ENCODE measurements at regions not wholly inside any gene's neighbourhood (a gene's known extent, or its start where the extent isn't known, plus 50 kb on each side); places are given as distances from the start of the nearest gene placed in this dataset.

DNA sequence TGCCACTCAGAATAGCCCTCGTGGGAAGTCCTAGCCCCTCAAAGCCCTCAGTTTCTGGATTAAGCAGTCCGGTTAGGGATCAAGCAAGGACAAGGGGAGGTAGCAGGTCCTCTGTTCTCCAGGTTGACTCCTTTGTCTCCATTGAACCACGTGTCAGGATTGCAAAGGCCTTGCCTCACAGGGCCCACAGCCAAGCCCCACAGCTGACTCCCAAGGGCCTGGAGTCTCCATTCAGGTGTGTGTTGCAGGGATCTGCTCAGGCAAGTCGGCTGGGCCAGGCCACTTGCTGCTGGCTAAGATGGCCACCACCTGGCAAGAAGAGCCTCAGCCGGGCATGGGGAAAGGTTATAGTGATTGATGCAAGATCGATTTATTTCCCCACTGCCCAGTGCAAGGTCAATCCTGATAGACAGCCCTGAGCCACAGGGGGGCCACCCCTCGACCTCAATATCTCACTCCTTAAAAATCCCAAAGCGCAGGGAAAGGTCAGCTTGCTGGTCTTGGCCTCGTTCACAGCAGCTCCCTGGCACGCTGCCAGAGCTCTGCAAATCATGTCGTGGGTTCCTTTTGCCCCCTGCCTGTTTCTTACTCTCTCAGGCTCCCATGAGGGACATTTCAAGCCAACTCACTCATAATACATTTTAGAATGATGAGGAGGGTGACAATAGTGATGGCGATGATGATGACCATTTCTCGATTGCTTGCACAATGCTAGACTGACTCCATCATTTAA lies 75.9 kb downstream of the EDN3 start:
- DNase-seq (ENCODE audit: low spot score): no peak

DNA sequence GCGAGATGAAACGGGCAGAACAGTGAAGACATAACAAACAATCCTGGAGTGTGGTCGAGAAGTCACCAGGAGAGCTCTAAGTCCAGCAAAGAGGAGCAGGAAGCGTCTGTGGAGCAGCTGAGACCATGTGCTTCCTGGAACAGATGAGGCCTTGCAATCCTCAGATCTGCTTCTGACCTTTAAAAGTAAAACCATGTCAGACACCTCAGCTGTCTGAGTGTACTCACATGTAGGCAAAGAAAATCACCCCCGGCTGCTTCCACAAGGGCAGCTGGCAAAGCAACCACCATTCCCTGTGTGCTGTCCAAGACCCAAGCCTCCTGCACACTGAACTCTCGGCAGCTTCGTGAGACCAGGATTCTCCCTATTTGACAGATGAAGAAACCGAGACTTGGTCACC lies 76.6 kb downstream of the EDN3 start:
- no peak for DNase-seq (ENCODE audit: low spot score)

DNA sequence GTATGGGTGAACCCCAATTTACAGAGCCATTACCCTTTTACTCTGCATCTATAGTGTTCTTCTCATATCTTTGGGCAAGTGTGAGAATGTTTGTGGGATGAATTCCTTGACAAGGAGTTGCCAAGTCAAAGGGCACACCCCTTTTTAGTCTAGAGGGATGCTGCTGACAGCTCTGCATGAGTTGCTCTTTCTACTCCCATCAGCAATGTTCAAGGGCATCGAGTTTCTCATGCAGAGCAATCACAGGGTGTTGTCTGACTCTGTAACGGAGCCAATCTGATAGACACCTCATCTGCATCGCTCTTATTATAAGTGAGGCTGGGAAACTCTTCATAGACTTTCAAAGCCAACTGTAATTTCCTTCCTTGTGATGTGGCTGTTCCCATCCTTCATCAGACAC lies 77.4 kb downstream of the EDN3 start:
- DNase-seq (ENCODE audit: low spot score): no peak

DNA sequence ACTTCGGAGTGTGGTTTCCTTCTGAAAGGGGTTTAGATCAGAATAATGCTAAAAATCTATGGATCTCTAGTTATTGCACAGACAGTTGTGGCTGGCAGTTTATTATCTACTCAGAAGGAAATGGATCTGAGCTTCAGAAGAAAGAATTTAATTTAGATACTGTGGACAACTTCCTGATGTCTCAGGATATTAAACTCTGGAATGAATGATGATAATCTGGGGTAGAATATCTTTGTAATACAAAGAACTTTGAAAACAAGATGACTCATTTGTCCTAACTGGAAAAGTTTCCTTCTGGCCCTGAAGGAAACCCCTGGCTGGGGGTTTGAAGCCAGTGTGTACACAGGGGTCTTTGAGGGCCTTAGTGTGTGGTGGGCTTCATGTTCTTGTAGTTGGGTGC lies 78.0 kb downstream of the EDN3 start:
- no peak for DNase-seq (ENCODE audit: low spot score)

DNA sequence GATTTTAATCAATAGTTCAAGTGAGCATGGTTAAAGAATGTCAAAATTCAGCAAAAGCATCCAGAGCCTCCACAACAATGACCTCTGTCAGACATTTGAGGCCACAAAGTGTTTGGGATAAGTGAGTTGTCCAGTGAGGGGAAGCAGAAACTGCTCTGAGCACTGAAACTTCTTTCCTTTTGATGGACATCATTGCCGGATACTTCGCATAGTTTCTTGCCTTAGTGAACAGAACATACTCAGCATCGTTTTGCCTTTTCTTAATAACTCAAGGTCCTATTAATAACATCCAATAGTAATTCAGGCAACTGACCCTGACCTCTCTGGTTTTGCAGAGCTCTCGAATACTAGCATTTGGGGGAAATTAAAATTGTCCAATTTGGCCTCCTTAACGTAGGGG lies 78.6 kb downstream of the EDN3 start:
- no peak for DNase-seq (ENCODE audit: low spot score)

DNA sequence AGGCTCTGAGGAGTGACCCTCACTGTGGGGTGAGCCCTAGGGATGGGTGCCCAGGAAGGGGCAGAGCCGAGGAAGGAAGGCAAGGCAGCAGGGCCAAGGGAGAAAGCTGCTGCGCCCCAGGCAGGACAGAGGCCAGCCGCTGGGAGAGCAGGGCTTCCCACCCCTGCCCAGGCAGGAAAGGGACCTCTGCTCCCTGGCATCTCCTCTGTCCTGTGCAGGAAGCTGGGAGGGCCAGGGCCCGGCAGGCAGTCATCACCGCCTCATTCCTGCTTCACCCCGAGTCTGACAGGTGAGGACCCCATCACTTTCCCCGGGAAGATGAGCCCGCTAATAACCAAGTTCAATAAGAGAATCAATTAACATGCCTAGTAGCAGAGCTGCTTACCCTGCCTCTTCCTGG lies 81.3 kb downstream of the EDN3 start:
- DNase-seq (ENCODE audit: low spot score): no peak

DNA sequence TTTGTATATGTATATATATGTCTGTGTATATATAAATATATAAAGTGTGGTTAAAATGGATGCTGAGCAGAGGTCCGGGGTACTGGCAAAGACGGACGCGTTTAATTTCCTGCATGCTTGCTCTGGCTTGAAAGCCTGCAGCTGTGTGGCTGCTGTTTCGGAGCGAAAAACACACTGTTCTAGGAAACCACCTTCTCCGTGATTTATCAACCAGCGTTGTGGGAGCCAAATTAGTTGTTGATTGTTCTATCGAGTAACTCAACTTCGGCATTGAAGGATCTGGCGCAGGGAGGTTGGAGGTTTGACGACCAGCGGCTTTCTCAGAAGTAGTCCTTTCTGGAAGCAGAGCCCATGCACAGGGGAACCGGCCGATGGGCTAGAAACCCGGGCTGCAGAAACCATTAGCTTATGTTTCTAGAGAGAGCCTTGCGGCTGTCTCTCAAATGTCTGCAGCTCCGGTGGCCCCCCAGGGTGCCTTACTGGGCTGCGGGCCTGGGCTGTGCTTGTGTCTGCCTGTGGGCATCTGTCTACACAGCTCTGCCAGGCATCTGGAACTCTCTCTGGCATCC lies 81.8 kb downstream of the EDN3 start:
- DNase-seq (ENCODE audit: low spot score): no peak

DNA sequence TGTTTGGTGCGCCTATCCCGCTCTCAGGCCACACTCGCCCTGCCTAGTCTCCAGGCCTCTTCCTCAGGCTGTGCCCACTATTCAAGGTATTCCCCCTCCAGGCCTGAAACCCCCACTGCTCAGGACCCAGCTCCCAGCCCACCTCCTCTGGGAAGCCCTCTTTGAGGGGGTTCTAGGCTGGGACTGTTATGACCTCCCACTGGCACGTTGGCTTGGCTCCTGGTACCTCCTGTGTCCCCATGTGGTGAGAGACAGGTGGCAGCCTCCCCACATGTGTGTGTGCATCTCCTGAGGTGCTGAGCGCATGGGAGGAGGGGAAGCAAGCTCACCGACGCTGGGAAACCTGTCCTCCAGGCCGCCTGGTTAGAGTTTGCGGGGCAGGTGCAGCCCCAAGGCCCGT lies 82.5 kb downstream of the EDN3 start:
- no peak for DNase-seq (ENCODE audit: low spot score)

DNA sequence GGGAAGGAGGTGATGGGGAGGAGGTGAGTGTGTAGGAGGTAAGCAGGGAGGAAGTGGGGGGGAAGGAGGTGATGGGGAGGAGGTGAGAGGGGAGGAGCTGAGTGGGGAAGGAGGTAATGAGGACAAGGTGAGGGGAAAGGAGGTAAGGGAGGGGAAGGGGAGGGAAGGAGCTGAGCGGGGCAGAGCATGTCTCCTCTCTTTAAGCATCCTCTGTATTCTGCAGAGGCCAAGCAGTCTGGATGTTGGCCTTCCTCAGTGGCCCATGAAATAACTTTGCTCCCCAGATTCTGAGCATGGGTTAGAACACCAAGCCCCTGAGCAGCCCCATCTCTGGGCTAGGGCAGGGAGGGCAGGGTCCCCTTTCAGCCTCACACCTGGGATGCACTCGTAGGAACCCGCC lies 84.6 kb downstream of the EDN3 start:
- no peak for DNase-seq (ENCODE audit: low spot score)

DNA sequence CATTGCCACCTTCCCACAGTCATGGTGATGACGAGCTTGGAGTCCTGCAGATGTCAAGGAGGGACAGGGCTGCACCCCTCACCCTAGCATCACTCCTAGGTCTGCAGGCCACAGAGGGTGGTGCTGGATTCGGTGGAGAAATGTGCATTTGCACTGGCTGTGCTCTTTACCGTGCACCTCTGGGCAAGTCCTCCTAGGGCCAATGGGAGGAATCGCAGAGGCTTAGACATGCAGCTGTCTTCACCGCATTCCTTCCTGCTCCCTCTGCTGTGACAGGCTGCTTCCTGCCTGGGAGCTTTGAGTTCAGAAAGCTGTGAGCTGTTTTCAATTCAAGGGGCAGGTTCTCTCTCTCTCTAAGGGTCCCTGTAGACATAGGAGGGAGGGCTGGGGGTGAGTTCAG lies 85.1 kb downstream of the EDN3 start:
- no peak for DNase-seq (ENCODE audit: low spot score)

DNA sequence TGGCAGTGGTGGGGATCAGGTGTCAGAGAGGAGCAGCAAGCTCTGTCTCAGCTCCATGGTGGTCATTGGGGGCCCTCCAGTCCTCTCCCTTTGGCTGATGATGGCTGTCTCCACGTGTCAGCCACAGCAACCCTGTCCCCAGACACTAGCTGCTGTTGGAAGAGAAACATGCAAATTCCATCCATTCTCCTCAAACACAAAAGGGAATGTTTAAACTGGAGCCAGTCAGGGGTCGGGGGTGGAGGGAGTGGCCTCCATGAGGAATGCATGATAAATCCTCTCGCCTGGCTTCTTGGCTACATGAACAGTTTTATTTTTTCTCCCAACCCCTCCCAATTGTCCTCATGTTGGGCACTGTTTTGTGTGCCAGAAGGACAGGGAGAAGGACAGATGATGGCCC lies 86.4 kb downstream of the EDN3 start:
- DNase-seq (ENCODE audit: low spot score): no peak

DNA sequence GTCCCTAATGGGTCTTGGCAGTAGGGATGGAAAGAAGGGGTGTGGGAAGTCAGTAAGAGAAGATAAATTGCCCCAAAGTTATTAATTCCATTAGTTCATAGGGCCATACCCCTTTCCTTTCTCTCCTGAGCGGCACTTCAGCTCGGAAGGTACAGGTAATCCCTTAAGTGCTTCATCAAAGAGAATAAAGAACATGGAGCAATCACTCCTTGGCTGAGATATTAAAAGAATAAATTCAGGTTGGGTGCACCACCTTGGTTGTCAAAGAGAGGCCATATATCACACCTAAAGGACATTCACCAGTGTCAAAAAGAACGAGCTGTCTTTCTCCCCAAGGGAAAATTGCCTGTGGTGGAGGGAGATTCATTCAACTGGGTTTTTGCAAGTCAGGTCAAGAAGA lies 87.5 kb downstream of the EDN3 start:
- no peak for DNase-seq (ENCODE audit: low spot score)

DNA sequence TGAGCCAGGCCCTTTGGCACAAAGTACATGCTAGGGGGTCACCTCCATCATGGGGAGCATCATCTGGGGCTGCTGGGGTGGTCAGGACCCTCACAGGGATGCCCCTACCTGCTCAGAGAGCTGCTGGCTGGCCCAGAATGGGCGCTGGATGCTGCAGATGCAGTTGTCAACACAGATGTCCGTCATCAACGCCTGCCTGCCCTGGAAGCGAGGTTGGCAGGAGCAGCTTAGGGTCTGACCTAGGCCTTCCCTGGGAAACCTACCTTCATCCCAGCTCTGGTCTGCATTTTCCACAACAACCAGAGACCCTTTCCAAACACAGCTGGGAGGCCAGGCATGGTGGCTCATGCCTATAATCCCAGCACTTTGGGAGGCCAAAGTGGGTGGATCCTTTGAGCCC lies 88.0 kb downstream of the EDN3 start:
- no peak for DNase-seq (ENCODE audit: low spot score)

DNA sequence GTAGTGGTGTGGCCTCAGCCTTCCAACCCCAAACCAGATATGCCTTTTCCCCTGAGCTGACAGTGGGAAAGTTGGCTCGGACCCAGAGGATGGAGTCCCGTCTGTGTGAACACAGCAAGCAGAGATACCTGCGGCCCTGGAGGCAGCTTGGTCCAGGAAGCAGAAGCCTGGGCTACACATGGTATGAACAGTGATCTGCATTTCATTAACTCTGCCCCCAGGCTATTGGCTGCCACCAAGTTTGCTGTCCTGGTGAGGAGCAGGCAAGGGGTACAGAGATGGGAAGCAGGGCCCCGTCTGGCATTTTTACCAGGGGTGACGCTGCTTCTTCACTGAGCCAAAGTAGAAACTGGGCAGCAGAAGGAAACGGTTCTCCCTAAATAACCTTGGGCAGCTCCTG lies 90.0 kb downstream of the EDN3 start:
- no peak for DNase-seq (ENCODE audit: low spot score)

DNA sequence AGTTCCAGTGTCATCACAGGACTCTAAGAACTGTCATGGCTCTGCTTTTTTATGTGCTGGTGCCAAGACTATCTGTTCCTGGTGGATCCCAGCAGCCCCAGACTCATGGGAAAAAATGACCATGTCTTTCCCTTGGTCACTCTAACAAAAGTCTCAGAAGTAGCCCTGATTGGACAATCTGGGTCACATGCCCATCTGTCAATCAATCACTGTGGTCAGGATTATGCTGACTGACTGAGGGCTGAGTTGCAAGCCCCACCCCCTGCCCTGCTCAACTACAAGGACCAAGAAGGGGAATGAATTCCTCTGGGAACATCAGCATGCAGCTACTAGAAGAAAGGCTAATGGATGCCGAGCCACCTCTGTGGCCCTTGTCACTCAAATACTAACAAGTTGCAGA lies 91.6 kb downstream of the EDN3 start:
- no peak for DNase-seq (ENCODE audit: low spot score)

DNA sequence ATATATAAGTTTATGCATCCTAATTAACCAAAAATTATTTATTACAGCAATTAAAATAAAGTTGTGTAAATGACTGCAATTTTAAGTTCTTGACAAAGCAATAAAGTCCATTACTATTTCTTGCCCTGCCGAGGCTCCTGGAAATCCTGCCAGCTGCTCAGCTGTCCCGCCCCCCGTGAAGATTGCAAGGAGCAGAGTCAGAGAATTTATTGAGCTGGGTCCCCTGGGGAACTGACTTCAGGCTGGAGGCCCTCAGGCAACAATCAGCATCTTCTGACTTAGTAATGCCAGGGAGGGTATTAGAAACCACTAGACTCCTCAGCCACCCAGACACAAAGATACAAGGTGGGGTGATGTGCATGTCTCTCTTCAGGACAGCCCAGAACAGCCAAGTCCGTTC lies 92.3 kb downstream of the EDN3 start:
- DNase-seq (ENCODE audit: low spot score): no peak

DNA sequence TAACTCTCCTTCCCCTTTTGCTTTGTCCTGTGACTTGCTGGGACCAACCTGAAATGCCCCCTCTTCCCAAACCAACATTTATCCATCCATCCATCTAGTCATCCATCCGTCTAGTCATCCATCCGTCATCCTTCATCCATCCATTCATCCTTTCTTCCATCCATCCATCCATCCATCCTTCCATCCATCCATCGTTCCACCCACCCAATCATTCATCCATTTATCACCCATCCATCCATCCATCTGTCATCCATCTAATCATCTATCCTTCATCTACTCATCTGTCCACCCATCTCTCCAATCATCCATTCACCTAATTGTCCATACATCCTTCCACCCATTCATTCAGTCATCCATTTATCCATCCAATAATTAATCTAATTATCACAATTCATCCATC lies 92.7 kb downstream of the EDN3 start:
- no peak for DNase-seq (ENCODE audit: low spot score)

DNA sequence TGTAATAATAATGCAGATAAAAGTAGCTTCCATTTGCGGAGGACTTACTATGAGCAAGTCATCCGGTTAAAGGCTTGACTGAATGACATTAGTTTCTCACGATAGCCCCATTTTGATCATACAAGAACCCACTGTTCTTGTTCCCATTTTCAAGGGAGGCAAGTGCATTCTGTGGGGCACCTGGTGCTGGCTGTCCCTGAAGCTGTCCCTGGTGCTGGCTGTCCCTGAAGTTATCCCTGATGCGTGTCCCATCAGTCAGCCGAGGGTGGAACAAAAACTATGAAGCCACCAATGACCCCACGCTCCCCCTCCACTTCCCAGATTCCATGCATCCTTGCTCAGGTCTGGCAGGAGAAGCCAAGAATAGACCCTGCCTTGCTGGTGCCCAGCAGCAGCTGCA lies 95.3 kb downstream of the EDN3 start:
- no peak for DNase-seq (ENCODE audit: low spot score)

DNA sequence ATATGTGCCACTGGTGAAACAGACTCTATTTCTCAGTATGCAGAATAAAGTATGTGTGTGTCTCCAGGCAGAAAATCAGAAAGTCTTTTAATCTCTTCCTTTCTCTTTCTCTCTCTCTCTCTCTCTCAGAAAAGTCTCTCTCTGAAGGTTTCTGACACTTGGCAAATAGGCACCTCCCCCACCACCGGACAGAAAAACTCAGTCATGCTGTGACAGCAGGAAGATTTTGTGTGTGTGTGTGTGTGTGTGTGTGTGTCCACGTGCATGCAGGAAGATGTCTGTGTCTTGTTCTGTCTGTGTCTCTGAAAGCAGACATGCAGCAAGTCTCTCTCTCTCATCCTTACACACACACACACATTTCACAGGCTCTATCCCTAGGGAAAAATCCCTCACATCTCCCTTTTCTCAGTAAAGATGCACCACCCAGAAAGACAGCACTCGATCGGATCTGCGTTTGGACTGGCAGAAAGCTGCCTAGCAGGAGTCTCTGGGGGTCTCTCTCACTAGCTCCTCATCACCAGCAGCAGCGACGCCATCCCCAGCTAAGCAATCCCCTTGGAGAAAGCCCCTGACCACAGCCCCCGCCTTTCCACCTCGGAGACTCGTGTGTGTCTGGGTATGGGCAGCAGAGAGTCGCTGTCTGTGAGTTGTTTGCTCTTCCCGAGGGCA lies 98.3 kb downstream of the EDN3 start:
- DNase-seq (ENCODE audit: low spot score): no peak

DNA sequence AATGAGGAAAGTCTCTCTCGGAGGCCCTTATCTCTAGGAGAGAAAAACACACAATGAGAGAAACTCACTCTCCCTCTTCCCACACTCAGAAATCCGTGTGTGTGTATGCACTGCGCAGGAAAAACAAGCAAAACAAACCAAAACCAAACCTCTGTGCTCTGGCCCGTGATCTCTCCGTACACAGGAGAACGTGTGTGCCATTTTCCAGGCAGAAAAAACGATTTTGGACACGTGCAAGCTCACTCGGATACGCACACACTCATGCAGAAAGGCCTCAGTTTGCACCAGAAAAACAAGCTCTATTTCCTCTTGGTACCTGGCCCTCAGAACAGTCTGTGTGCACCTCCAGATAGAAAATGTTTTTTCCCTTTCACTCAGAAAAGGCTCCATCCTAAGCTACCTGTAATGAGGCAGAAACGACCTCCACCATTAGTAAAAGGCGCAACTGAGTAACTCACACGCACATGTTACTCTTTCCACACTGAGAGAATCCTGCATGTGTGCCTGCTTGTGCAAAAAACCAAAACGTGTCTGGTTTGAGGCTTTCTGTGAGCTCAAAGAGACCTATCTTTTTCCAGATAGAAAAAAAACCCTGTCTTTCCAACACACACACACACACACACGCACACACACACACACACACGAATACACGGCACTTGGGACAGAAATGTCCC lies 99.2 kb downstream of the EDN3 start:
- DNase-seq (ENCODE audit: low spot score): no peak

DNA sequence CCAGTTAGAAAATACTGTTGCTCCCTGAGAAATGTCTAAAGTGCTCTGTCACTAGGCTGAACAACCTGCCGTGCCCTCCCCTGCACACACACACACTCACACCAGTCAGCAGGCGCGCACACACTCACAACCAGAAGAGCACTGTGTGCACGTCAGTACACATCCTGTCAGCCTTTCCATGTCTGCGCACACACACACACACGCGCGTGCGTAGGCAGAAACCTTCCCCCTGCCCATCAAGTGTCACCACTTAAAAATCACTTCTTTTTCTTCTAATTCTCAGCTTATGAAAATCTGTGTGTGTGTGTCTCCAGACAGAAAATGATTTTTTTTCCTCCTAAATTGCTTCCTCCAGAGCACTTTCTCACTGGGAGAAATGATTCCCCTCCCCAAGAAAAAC lies 100.3 kb downstream of the EDN3 start:
- no peak for DNase-seq (ENCODE audit: low spot score)

DNA sequence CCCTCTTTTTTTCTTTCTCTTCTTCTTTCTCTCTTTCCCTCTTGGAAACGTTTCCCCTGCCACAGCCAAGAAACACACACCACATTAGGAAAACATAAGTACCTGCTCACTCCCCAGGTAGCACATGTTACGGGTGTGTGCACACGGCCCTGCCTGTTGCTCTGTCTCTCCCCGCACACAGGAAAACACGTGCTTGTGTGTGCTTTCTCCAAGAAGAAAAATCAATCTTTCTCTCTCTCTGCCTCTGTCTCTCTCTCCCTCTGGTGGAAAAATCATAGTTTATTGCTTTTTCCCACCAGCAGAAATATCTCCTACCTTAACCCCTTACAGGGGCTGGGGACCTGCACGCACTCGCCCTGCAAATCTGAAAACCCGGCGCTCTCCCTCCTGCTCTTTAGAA lies 102.3 kb downstream of the EDN3 start:
- no peak for DNase-seq (ENCODE audit: low spot score)

DNA sequence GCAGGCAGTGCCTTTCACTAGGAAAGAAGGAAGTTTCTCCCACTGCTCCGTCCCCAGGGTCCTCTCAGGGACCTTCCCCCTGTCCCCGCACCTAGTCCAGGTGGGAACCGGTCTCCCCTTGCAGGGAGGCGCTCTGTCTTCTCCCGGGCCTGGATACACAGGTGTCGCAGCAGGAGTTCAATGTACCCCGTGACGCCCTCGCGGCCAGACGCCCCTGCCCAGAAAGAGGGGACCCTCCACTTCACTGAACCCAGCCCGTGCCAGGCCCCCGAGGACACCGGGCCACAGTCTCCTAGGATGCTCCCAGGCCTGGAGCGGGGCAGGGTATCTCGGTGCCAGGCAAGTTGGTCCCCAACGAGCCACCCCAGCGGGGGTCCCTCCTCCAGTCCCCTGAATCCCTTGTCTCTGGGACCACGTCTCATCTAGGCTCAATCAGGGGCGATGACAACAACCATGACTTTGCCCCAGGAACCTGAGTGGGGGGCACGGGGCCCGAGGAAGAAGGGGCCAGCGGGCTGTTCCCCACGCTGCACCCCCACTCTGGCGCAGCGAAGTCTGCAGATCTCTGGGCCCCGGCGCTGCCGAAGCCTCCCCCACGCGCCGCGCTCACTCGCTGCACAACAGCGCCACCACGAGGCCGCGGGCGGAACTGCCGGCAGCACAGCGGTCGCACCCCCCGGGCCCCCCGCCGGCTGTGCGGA lies 103.0 kb downstream of the EDN3 start:
- DNase-seq (ENCODE audit: low spot score): peak; percentile 11
